HTR-8/SVneo (cell line): ENCODE measurements at regions not wholly inside any gene's neighbourhood (a gene's known extent, or its start where the extent isn't known, plus 50 kb on each side); places are given as distances from the start of the nearest gene placed in this dataset.
A peak's percentile ranks its signal among the peaks of the same experiment; 100 is the strongest.
"Not testable (repeated sequence)": the region's sequence is repeated elsewhere in the genome, so short reads cannot be mapped to it uniquely, and the experiment has no call there.

Experiments used
- DNase-seq: peaks from one replicate; pipeline ENCODE4 v3.0.0; 2011; ENCODE audit warnings: low spot score, mixed read lengths; ENCODE audit not compliant: insufficient read length
- FAIRE-seq: peaks from 2 replicates; lab custom pipeline; 2011; peaks lifted over from hg19 to GRCh38; lab: Jason Lieb, UNC

DNA sequence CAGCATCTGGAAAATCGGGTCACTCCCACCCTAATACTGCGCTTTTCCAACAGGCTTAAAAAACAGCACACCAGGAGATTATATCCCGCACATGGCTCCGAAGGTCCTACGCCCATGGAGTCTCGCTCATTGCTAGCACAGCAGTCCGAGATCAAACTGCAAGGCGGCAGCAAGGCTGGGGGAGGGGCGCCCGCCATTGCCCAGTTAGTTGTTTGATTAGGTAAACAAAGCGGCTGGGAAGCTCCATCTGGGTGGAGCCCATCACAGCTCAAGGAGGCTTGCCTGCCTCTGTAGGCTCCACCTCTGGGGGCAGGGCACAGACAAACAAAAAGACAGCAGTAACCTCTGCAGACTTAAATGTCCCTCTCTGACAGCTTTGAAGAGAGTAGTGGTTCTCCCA, 111.8 kb upstream of the DLG1 start:
- FAIRE-seq, DNase-seq: not testable (repeated sequence)

DNA sequence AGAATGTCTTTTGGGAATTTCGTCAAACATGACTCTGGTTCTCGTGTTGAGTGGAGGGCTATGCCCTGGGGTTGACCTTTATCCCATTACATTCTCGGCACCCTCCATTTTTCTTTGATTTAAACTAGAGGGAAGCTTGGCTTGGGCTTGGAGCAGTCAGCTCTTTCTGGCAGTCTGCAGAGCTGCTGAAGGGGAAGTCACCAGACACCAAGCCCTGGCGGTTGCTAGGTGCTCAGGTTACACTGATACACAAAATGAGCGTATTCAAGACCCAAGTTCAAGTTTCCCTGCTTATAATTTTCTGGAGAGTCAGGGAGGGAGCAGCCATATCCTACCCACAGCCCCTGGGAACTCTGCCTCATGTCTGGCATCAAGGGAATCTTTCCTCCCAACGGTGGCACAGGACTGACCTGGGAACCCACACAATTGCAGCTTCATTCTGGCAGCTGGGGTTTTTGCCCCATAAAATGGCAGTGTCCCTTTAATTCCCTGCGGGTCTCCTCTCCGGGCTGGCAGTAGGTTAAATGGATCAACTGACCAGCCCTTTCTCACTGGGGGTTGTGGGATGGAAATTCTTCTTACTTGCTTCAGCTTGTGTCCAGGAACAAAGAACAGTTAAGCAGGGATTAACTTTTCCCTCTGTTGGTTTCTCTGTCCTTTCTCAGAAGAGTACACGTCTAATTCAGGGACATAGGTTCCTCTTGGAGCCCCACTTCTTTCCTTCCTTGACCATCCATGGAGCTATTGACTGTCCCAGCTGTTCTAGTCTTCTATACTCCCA, 110.0 kb upstream of the DLG1 start:
- FAIRE-seq = no peak
- no peak for DNase-seq

DNA sequence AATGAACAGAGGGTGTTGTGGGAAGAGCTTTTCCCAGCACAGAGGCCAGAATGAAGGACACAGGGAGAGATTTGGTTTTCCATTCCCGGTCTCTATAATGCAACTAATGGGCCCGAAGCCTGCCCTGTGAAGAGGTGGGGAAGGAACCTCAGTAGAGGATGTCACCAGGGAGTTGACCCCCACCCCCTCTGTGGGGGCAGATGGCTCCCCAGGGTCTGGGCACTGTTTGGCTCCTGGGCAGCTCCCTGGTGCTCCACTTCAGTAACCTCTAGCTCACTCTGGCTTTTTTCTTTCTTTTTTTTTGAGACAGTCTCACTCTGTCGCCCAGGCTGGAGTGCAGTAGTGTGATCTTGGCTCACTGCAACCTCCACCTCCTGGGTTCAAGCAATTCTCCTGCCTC, 109.1 kb upstream of the DLG1 start:
- no peak for DNase-seq

DNA sequence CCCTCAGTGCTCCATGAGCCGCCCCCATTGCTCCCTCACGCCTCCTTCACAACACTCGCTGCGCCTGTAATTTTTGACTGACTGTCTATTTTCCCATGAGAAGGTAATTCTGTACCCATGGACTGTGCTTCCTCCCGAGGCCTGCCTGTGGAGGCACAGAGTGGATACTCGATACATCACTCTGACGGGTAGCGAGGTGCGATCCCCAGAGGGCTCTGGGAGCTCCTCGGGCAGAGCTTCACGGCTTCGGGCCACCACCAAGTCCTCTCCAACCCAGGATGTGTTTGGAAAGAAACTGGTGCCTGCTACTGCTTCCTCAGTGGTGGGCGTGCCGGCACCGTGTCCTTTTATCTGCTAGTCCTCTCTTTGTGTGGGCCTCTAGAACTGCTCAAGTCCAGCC, 108.6 kb upstream of the DLG1 start:
- DNase-seq (no peak), FAIRE-seq (no peak)

More for the DNA sequence above, 109.1 kb upstream of the DLG1 start:
- FAIRE-seq = no peak

DNA sequence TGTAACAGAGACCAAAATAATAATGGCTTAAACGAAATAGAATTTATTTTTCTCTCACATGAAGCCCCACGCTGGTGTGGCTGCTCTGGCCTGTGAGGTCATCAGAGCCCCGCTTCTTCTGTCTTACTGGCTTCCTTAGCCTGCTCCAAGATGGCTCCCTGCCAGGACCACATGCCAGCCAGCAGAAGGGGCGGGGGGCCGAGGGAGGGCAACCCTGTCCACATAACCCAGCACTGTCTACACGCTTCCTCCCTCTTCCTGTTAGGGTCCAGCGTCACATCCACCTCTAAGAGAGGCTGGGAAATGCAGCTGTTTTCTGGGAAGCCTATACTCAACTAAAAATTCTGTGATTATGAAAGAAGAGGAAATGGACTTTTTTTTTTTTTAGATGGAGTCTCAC, 107.9 kb upstream of the DLG1 start:
- no peak for FAIRE-seq
- no peak for DNase-seq

DNA sequence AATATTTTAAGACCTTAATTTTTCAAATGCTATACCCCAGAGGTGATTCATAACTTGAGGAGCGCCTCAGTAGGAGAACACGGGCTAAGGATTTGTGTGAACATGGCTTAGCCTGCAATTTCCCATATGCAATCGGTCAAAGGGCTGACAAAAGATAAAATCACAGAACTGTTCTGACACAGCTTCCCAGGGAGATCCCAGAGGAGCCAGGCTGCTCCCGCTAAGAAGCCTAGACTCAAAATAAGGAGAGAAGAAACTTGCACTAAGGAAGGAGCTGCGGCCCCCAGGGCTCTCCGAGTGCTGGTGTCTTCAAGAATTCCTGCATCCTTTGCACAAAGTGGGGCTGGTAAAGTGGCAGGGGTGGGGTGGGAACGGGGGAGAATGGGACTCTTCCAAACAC, 106.3 kb upstream of the DLG1 start:
- DNase-seq = no peak
- no peak for FAIRE-seq

DNA sequence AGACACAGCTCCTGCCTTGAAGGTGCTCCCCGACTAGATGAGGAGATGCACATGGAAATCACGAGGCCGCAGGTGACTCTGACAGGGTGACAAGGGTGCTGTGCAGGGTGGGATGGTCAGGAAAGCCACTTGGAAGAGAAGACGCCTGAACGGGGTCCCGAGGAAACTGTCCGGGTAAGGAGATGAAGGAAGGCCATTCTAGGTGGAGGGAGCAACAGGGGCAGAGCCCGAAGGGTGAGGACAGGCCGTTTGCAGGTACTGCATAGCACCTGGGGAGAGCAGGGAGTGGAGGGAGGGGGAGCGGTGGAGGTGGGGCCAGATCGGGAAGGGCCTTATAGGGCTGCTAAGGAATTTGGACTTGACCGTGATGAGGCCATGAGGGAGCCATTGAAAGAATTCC, 105.6 kb upstream of the DLG1 start:
- DNase-seq (no peak), FAIRE-seq (no peak)

DNA sequence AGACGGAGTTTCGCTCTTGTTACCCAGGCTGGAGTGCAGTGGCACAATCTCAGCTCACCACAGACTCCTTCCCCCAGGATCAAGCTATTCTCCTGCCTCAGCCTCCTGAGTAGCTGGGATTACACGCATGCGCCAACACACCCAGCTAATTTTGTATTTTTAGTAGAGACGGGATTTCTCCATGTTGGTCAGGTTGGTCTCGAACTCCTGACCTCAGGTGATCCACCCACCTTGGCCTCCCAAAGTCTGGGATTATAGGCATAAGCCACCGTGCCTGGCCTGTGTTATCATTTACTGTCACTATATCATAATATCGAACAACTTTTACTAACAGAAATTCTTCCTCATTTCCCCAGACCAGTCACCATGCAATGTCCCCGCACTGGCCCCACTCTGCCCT, 104.0 kb upstream of the DLG1 start:
- FAIRE-seq, DNase-seq: not testable (repeated sequence)

DNA sequence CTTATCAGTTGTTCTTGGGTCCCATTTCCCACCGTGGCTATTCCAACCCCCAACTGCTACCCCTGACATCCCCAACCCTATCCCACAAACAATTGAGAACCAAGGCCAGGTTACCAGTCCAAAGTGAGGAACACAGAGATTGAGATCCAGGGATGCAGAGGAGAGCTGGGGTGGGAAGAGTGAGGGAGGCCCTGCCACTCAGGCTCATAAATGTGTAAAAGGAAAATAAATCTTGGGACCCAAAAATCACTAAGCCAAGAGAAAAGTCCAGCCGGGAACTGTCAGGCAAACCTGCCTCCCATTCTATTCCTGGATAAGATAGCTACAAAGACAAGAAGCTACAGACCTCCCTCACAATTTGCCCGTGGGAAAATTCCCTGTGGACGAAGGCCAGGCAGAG, 101.1 kb upstream of the DLG1 start:
- FAIRE-seq = no peak
- DNase-seq = no peak

DNA sequence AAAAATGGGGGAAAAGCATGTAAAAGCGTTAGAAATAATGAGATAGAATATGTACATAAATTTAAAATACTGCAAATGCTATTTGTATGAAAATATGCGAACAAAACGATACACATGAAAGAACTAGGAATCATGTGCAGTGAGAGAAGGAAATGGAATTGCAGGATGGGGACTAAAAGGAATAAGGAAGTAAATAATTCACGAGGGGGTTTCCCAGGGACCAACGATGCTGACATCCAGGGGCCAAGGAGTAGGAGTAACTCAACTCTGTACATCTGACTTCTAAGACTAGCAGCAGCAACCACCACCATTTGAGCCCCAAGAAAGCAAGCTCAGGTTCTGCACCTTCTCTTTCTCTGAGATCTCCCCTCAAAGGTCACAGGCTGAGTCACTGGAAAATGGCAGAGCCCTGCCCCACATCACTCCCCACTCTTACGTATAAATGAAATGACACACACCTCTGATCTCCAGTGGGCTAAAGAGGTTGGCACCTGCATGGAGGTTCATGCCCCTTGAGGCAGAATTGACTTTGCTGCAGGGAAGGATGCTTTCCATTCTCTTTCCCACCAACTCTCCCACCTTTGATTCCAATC, 100.0 kb upstream of the DLG1 start:
- DNase-seq = no peak
- no peak for FAIRE-seq

DNA sequence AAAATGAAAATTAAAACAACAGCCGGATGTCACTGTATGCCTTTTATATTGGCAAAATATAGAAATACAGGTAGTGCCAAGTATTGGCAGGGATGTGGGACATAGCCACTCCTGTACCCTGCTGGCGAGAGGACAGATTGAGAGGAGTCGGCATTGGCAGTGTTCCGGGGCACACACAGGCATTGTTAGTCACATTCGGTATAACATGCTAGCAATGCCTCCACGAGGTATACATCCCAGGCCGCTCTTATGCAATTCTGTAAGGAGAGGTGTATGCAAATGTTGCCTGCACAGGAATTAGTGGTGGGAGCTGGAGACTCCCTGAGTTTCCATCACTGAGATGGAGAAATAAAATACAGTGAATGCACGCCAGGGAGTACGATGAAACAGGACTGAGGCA, 99.4 kb upstream of the DLG1 start:
- no peak for FAIRE-seq
- no peak for DNase-seq

DNA sequence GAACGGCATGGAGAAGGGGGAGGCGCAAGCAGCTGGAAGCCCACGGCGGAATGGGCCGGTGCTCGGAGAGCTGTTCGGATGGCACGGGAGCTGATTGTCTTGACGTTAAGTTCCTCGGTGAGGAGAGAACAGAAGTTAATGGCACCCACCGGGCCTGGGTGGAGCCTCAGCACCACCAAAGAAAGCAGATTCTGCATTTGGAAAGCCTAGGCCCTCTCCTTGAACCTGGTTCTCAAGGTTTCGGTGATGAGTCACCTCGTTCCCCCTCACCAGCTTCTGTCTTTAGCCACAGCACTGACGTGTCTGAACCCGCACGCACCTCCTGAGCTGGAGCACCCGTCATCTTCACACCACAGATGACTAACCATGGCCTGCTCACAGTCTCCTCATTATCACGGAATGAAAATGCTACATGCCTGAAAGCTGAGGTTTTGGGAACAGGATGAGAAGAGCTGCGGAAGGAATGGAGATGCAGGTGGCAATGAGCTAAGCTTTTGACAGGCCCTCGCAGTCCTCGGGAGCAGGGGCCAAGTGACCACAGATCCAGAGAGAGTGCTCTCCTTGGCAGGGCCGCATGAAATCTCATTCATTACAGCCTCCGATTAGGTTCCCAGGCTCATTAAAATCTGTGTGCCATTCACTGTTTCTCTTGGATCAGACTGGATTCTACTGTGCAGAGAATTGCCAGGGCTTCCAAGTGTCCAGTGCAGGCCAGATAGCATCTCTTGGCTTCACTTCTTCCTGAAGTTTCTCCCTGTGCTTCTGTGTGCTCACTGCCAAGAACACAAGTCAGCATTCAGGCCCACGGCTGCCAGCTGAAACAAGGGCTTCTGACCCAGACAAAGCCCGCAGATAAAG, 96.3 kb upstream of the DLG1 start:
- FAIRE-seq (peak; percentile 79), DNase-seq (peak; percentile 97)

DNA sequence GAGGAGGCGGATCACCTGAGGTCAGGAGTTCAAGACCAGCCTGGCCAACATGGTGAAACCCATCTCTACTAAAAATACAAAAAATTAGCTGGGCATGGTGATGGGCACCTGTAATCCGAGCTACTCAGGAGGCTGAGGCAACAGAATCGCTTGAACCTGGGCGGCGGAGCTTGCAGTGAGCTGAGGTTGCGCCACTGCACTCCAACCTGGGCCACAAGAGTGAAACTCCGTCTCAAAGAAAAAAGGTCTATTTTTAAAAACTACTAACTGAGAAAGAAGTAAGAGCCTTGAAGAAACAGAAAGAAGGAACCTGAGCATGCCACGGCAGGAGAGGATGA, 95.7 kb upstream of the DLG1 start:
- not testable (repeated sequence) for FAIRE-seq, DNase-seq

DNA sequence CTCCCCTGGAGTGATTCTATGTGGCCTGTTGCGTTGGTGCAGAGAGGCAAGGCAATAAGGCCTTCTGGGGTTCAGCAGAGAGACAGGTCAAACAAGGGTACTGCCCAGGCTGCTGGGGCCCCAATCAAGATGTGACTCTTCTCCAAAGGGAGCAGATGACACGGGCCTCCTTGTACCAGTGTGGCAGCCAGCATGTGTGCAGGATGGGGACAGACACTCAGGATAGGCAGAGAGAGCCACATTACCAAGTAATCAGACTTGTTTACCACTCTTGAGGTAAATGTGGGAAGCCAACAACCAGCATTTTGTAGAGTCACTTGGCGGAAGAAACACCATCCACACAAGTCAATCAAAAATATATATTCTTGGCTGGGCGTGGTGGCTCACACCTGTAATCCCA, 95.3 kb upstream of the DLG1 start:
- no peak for DNase-seq
- FAIRE-seq = no peak

DNA sequence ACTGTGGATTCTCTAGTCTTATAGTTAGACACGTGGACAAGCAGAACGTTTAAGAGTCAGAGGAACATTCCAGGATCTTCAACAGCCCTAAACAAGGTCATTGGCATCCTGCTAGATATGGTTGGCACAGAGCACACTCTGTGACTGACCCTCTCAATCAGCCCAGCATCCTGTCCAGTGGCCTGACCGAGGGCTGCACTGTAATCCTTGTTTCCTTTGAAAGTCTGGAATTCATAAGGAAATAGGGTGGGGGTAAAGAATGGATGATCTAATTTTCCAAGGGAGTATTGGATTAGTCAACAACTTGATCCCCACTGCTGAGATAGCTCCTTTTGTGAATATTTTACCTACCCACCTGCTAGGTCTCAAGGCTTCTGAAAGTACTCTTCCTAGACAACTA, 94.5 kb upstream of the DLG1 start:
- FAIRE-seq (no peak), DNase-seq (no peak)

DNA sequence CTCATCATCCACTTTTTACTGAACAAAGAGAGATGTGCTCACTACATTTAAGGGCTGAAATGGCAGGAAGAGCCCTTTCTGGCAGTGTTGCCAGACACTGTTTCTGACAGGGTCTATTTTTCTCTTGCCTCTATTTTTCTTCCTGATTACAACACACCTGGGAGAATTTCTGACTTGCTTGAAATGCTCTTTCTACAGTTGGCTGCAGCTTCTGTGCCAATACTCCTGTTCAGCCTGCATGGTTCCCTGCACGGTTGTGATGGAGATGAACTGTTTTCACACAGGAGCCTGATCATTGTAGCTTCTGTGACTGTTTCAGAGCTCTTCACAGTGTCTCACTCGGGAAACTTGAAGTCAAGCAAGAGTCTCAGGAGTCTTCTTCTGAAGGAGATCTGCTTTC, 83.0 kb upstream of the DLG1 start:
- DNase-seq = no peak
- FAIRE-seq = no peak

DNA sequence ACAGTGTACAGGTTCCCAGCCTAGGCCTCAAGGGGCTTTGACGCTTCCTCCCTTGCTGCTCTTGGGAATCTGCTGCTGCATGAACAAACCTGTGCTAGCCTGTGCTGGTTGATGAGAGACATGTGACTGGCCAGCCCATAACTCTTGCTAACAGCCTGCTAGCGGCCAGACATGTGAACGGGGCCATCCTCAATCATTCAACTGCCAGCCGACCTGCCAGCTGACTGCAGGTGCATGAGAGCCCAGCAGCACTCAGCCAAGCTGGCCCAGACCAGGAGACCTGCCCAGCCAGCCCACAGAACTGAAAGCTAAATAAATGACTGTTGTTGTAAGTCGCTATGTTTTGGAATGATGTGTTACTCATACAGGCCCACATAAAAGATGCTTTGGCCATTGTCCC, 82.4 kb upstream of the DLG1 start:
- FAIRE-seq (no peak), DNase-seq (no peak)

DNA sequence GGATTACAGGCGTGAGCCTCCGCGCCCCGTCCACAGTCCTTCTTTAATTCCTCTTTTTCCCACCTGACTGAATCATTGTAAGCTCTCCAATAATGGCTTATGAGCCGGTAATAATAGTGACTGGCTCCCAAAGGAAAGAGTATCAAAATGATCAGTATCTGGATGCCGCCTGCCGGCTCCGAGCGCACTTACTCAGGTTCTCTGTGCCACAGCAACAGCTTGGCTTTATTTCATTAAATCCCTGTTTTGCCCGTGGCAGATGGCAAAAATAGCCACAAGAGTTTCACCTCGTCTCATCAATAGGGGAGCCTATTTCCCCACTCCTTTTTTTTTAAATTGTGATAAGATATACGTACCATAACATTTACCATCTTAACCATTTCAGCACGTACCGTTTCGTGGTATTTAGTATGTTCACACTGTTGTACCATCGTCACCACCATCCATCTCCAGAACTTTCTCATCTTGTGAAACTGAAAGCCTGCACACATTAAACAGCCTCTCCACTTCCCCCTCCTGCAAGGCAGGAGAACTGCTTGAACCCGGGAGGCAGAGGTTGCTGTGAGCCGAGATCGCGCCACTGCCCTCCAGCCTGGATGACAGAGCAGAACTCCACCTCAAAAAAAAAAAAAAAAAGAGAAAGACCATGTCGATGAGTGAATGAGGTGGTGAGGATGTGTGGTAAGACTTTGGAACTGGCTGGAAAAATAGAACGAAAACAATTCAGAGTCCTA, 80.7 kb upstream of the DLG1 start:
- DNase-seq (no peak), FAIRE-seq (no peak)

DNA sequence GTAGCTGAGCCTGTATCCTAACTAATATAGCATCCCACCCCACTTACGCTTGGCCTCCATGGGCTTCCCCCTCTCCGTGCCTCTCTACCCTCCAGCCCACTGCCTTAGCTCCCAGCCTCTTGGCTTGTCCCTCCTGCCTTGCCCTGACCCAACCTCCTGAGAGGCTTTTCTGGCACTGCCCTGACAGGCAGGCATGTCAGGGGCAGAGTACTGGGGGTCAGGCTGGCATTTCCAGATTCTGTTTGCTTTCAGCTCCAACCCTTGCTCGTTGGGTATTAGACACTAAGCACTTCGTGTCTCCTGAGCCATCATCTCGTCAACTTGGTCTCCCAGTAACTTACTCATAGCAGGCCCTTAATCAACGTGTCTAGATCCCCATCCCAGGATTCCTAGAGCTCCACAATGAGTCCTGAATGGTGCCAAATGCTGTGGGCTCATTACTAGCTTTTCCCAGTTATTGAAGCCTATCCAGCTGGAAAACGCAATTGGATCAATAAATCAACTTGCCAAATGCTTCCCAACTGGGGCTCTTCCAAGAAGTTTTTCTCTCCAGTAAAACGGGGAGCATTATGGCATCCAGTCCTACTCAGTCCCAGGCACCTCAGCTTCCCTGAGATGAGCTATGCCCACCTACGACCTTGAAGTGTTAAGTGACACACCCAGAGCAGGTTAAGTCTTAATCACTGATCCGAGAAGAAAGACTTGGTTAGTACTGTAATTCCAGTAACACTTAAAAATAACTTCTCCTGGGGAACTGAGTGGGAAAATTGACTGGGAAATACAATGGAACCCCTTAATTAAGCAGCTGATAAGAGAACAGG, 78.5 kb upstream of the DLG1 start:
- no peak for DNase-seq
- FAIRE-seq = no peak

DNA sequence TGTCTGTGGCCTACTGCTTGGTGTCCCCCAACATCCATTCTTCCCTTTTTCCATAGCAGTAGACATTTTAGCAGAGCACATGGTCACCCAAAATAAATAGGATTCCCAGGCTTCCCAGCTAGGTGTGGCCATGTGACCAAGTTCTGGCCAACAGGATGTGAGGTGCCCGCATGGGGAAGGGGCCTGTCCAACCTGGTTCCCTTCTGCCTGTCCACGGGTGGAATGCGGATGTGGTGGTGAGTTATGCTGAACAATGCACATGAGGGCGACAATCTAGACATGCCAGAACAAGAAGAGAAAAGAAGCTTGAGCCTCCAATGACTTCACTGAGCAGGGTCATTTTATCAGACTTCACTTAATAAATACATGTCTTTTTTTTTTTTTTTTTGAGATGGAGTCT, 77.6 kb upstream of the DLG1 start:
- no peak for FAIRE-seq
- no peak for DNase-seq
